Panc1 (cell line): ENCODE measurements at regions not wholly inside any gene's neighbourhood (a gene's known extent, or its start where the extent isn't known, plus 50 kb on each side); places are given as distances from the start of the nearest gene placed in this dataset.
A peak's percentile ranks its signal among the peaks of the same experiment; 100 is the strongest.

Source experiments
- ATAC-seq: fragments of 200-7000 bp; cut with Tn5 transposase; 2 replicates; pipeline ENCODE4 v1.9.1; 2020; ENCODE audit warnings: mild to moderate bottlenecking, moderate library complexity
- BruUV-seq: library from RNA; stranded (reverse); fragments of 400-500 nt; replicated peaks from 2 replicates; lab custom pipeline; 2021; lab: Mats Ljungman, UMichigan
- CTCF ChIA-PET: fragments of 300-600 bp; sonication (Branson Sonifier 250); formaldehyde crosslinking; loops from one replicate; lab custom pipeline; 2022; ENCODE audit warnings: antibody characterized with exemption; lab: Charles Lee
- POLR2A ChIA-PET: fragments of 300-600 bp; sonication (Branson Sonifier 250); formaldehyde crosslinking; loops from one replicate; lab custom pipeline; 2022; ENCODE audit warnings: antibody characterized with exemption; lab: Charles Lee
- DNase-seq: peaks from one replicate; pipeline ENCODE4 v3.0.0-alpha.2; 2010; ENCODE audit warnings: low read depth, low spot score
- H3K27ac ChIP-seq: 2 replicates; pipeline ENCODE4 v1.5.1; 2011; ENCODE audit warnings: mild to moderate bottlenecking, low read length, inconsistent platforms
- H3K27me3 ChIP-seq: fragments of 200-500 bp; sonication (Bioruptor generic); 2 replicates; pipeline ENCODE4 v1.6.0; 2014; ENCODE audit warnings: low read length, inconsistent platforms; ENCODE audit not compliant: control insufficient read depth, insufficient read depth
- H3K36me3 ChIP-seq: fragments of 200-500 bp; sonication (Bioruptor generic); 2 replicates; pipeline ENCODE4 v1.5.1; 2014; ENCODE audit warnings: inconsistent platforms, mild to moderate bottlenecking, low read length, moderate library complexity; ENCODE audit not compliant: control insufficient read depth, insufficient read depth
- H3K4me1 ChIP-seq: 2 replicates; pipeline ENCODE4 v1.5.1; 2011; ENCODE audit warnings: inconsistent platforms, mild to moderate bottlenecking, low read length, moderate library complexity; ENCODE audit not compliant: control insufficient read depth, insufficient read depth
- H3K4me3 ChIP-seq, 2 experiments: 2 replicates each; pipeline ENCODE4 v1.5.1; 2011 to 2012; ENCODE audit warnings: low read depth in 2 of 2, low read length in 2 of 2, mild to moderate bottlenecking in 2 of 2, inconsistent platforms in 1 of 2, moderate library complexity in 1 of 2
- H3K9me3 ChIP-seq: fragments of 200-500 bp; sonication (Bioruptor generic); 2 replicates; pipeline ENCODE4 v1.5.1; 2014; ENCODE audit warnings: low read depth, mild to moderate bottlenecking, inconsistent platforms, low read length, moderate library complexity; ENCODE audit not compliant: control insufficient read depth, insufficient read depth
- POLR2AphosphoS5 ChIP-seq: IDR thresholded peaks from 2 replicates; pipeline ENCODE4 v1.6.1; 2012; ENCODE audit warnings: mild to moderate bottlenecking, low read depth, low read length, moderate library complexity
- SIN3A ChIP-seq: IDR thresholded peaks from 2 replicates; pipeline ENCODE4 v1.6.1; 2012; ENCODE audit warnings: low read depth, mild to moderate bottlenecking, low read length, moderate library complexity, borderline replicate concordance; ENCODE audit not compliant: insufficient read depth
- TCF7L2 ChIP-seq: IDR thresholded peaks from 2 replicates; pipeline ENCODE4 v1.6.1; 2011; ENCODE audit warnings: mild to moderate bottlenecking, low read depth, low read length, inconsistent platforms
- in situ Hi-C: cut with HindIII; loops from 2 replicates; pipeline ENCODE4 v1.10.0; 2016; ENCODE audit warnings: low sequenced_read_pairs, low pct_unique_long_range_greater_than_20kb
- intact Hi-C: fragments of 100-400 bp; cut with micrococcal nuclease; formaldehyde crosslinking; loops from one replicate; pipeline ENCODE4 v1.10.0; 2022; ENCODE audit not compliant: unreplicated experiment
- TF ChIP-seq, protein P1 (sequence below), 2 experiments: IDR thresholded peaks; 2 replicates each; pipeline ENCODE4 v1.6.1; 2011 to 2012; ENCODE audit warnings: low read depth in 2 of 2, control low read depth in 1 of 2, low read length in 1 of 2, mild to moderate bottlenecking in 1 of 2, moderate library complexity in 1 of 2; ENCODE audit not compliant: insufficient read depth in 1 of 2
- TF ChIP-seq, protein P2 (sequence below): fragments of 450-650 bp; IDR thresholded peaks from 2 replicates; pipeline ENCODE4 v1.5.1; 2017; ENCODE audit warnings: mild to moderate bottlenecking

DNA sequence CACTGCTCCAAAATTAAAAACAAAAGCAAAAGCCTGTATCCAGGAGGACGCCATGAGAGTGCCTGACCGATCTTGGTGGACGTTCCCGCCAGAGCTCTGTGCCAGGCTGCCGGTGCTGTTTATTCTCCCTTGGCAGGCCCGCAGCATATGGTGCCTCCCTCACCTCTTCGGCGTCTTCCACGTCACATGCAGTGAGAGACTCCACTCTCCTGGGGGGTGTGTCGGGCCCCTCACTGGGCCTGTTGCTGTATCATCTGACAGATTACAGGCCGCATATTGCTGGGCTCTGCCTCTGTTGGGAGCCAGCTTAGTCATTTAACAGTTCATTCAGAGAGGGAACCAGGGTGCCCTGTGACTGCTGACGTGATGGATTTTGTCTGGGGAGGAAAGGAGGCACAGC is 86.4 kb upstream of the ARRDC4 start:
- no peak for DNase-seq
- Histone ChIP-seq H3K4me3 (no peak overlapping the region), H3K27ac (no peak overlapping the region), H3K9me3 (no peaks in the 10 kb centered on the region), H3K27me3 (no peaks in the 10 kb centered on the region), H3K36me3 (no peaks in the 10 kb centered on the region), H3K4me1 (no peaks in the 10 kb centered on the region)
- intact Hi-C loops (no loop called here), in situ Hi-C loops (no loop called here)
- CTCF ChIA-PET = no interaction called here
- BruUV-seq = no TSS peak
- POLR2A ChIA-PET = no interaction called here
- ATAC-seq = no peak
- TF ChIP-seq, protein P1, sequence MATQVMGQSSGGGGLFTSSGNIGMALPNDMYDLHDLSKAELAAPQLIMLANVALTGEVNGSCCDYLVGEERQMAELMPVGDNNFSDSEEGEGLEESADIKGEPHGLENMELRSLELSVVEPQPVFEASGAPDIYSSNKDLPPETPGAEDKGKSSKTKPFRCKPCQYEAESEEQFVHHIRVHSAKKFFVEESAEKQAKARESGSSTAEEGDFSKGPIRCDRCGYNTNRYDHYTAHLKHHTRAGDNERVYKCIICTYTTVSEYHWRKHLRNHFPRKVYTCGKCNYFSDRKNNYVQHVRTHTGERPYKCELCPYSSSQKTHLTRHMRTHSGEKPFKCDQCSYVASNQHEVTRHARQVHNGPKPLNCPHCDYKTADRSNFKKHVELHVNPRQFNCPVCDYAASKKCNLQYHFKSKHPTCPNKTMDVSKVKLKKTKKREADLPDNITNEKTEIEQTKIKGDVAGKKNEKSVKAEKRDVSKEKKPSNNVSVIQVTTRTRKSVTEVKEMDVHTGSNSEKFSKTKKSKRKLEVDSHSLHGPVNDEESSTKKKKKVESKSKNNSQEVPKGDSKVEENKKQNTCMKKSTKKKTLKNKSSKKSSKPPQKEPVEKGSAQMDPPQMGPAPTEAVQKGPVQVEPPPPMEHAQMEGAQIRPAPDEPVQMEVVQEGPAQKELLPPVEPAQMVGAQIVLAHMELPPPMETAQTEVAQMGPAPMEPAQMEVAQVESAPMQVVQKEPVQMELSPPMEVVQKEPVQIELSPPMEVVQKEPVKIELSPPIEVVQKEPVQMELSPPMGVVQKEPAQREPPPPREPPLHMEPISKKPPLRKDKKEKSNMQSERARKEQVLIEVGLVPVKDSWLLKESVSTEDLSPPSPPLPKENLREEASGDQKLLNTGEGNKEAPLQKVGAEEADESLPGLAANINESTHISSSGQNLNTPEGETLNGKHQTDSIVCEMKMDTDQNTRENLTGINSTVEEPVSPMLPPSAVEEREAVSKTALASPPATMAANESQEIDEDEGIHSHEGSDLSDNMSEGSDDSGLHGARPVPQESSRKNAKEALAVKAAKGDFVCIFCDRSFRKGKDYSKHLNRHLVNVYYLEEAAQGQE (IDR thresholded peaks at IDR 0.05; ENCODE audit: insufficient read depth in 1 of 2, low read depth in 2 of 2, low read length in 1 of 2) = no peak
- TF ChIP-seq POLR2AphosphoS5 (no peak), TCF7L2 (no peak), SIN3A (no peak)
- TF ChIP-seq, protein P2, sequence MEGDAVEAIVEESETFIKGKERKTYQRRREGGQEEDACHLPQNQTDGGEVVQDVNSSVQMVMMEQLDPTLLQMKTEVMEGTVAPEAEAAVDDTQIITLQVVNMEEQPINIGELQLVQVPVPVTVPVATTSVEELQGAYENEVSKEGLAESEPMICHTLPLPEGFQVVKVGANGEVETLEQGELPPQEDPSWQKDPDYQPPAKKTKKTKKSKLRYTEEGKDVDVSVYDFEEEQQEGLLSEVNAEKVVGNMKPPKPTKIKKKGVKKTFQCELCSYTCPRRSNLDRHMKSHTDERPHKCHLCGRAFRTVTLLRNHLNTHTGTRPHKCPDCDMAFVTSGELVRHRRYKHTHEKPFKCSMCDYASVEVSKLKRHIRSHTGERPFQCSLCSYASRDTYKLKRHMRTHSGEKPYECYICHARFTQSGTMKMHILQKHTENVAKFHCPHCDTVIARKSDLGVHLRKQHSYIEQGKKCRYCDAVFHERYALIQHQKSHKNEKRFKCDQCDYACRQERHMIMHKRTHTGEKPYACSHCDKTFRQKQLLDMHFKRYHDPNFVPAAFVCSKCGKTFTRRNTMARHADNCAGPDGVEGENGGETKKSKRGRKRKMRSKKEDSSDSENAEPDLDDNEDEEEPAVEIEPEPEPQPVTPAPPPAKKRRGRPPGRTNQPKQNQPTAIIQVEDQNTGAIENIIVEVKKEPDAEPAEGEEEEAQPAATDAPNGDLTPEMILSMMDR = no peak

DNA sequence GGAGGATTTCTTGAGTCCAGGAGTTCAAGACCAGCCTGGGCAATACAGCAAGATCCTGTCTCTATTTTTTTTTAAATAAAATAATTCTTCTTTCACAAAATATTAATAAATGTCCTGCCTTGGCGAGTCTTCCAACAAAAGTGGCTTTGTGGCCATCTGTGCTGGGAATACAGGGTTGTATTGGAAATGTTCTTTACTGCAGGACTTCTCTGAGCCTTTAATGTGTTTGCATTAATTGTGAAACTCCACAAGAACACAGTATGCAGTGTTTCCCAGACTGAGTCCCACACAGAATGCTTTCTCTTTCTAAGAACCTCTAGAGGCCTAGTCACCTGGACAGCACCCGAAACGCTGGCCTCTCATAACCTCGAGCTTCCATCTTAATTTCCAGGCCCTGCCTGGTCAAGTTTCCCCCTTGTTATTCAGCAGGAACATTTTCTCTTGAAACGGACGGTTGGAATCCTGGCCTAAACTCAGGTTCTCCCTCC is 85.4 kb upstream of the ARRDC4 start:
- H3K36me3 ChIP-seq = no peaks in the 10 kb centered on the region
- ATAC-seq (no peak), DNase-seq (no peak)
- no peaks in the 10 kb centered on the region for H3K27me3 ChIP-seq
- CTCF ChIA-PET = no interaction called here
- no peaks in the 10 kb centered on the region for H3K4me1 ChIP-seq
- H3K9me3 ChIP-seq = no peaks in the 10 kb centered on the region
- intact Hi-C loops = no loop called here
- TF ChIP-seq POLR2AphosphoS5 (no peak), TCF7L2 (no peak), SIN3A (no peak)
- TF ChIP-seq, protein P2 = no peak
- TF ChIP-seq, protein P1 (IDR thresholded peaks at IDR 0.05; ENCODE audit: insufficient read depth in 1 of 2, low read depth in 2 of 2, low read length in 1 of 2) = no peak
- in situ Hi-C loops = no loop called here
- no peak overlapping the region for H3K27ac ChIP-seq
- POLR2A ChIA-PET = no interaction called here
- H3K4me3 ChIP-seq = peak overlapping the region in 1 of 2 experiments; percentile 11; a peak in 1 of 4 replicates
- BruUV-seq = no TSS peak
